GF-D8 (cell line): ENCODE measurements at regions not wholly inside any gene's neighbourhood (a gene's known extent, or its start where the extent isn't known, plus 50 kb on each side); places are given as distances from the start of the nearest gene placed in this dataset.

Experiments
- DNase-seq: peaks from one replicate; lab custom pipeline; 2025; lab: John Stamatoyannopoulos, UW

DNA sequence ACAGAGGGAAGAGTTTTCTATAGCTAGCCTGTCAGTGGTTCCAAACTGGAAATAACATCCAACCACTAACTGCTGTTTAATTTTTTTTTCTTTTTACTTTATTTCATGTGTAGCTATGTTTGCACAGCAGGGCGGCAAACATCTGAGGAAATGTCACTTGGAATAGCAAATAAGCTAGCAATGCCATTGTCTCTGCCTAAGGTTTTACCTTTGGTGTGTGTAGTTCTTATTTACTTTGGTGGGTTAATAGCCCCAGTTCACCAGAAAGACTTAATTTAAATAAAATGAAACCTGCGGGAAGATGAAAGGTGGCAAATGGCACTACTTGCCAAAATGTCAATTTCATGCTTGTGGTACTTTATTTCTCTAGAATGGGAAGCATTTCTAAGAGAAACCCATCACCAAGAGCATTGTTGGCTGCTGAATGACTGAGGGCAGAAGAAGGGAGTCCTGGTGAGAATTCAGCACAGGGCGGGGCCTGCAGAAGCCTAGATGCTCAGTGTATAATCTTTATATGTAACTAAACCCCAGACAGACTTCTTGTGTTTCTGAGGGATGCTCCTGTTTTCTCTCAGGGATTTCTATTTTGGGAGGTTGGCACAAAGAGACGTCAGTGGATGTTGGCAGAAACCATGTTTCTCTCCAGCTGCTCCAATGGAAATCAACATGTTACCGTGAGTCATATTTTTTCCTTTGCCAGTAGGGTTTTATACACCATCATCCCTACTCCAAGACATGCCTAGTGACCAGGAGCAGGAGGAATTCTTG, 300.4 kb upstream of the NT5C1B start:
- no peak for DNase-seq

- DNase-seq, result no peak
Measured at GRCh38 chr2:18885457-18885856, 296.1 kb upstream of the NT5C1B start.

DNA sequence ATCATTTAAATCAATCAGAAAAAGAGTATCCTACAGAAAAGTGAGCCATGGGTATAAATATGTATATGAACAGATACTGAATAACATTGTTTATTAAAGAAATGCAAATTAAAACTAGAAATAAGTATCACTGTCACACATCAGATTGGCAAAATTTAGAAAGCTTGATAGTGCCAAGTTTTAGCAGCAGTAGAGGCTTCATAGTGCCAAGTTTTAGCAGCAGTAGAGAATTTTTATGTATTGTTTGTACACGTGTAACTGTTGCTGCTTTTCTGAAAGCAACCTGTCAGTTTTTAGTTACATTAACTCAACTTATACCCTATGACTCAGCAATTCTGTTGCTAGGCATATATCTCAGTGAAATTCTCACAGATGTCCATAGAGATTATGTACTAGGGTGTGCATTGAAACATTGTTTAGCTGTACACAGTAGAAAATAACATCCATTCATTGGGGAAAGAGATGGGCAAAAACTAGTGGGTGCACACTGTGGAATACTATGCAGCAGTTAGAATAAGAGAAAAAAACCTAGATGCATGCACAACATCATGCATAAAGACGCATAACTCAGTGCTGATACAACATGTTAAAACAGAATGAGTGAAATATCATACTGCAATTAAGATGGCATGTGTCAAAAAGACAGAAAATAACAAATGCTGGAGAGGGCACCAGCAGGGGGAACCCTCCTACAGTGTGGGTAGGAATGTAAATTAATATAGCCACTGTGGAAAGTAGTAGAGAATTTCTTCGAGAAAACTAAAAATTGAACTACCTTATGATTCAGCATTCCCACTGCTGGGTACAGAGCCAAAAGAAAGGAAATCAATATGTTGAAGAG, 294.5 kb upstream of the NT5C1B start:
- no peak for DNase-seq

- no peak for DNase-seq
Measured at GRCh38 chr2:18871430-18871829, 282.1 kb upstream of the NT5C1B start.

GRCh38 chr2:18870307-18870706, 280.9 kb upstream of the NT5C1B start:
- DNase-seq, result no peak

- no peak for DNase-seq
Measured at GRCh38 chr2:18861951-18862350, 272.6 kb upstream of the NT5C1B start.

- DNase-seq, result no peak
Measured at GRCh38 chr2:18860179-18860578, 270.8 kb upstream of the NT5C1B start.

DNA sequence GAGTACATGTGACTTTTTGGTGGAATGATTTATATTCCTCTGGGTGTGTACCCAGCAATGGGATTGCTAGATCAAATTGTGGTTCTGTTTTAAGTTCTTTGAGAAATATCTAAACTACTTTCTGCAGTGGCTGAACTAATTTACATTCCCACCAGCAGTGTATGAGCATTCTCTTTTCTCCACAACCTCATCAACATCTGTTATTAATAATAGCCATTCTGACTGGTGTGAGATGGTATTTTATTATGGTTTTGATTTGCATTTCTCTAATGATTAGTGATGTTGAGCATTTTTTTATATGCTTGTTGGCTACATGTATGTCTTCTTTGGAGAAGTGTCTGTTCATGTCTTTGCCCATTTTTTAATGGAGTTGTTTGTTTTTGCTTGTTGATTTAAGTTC, 267.4 kb upstream of the NT5C1B start:
- no peak for DNase-seq

- DNase-seq, result no peak
Measured at GRCh38 chr2:18855027-18855426, 265.7 kb upstream of the NT5C1B start.

DNA sequence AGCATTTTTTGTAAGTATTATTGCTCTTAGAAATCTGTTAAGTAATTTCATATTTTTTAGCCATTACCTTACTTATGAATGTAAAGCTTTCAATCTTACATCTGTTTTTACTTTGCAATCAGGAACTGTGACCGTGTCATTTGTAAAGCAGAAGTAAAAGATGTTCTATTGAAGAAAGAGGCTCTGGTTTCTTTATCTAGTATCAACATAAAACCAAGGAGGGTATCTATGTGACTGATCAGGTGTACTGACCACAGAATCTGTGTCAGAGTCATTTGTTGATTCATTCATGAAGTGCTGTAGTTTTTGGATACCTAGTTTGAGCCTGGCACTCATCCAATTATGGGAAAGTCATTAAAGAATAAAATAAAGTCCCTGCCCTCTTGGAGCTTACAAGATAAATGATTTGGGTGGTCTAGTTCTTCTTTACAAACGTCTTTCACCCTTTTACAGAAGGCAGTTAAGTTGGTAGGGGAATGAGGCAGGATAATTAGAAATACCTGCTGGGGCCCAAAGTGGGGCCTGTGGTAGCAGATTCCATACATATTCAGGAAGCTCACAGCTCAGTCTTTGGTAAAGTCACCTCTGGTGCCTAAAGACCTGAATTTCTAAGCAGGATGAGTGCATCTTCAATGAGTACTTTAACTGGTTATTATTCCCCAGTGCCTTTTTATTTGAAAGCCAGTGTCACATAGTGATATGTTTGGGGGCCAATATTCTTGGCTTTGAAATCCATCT, 260.6 kb upstream of the NT5C1B start:
- DNase-seq, result no peak

DNA sequence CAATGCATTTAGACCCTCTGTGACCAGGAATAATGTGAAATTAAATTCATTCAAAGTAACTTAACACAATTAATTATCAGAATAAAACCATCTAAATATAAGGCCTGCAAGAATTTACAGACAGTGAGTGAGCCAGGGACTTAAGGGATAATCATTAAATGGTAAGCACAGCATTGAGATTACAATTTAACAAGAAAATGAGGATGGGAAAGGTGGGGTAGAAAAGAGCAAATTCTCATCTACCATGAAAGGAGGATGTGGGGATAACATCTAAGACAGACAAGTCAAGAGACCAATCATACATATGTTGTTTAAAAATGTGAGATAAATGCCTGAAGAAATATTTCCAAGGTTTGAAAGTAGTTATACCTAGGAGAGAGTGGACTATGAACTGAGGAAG, 259.3 kb upstream of the NT5C1B start:
- no peak for DNase-seq

DNA sequence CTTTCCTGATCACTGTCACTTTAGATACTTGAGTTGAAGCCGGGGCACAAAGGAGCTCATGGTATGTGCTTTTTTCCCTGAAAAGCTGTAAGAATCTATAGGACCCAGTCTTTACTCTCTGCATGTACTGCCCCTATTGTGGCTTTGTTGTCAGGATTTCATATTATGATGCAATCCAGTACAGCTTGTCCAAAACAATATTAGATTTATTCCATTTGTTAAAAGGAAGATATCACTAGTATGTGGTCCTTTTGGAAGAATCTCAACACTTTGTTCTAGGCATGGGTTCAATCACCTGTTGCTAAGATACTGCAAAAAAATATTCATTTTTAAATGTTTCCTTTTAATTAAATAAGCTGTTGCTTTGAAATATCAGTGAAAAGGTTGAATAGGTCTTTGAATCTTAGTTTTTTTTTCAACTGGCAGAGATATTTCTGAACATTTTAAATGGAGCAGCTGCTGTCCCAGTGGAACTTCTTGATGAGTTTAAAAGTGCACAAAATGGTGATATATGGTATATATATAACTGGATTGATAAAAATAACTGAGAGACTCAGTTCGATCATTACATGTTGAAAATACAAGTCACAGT, 256.6 kb upstream of the NT5C1B start:
- no peak for DNase-seq

- no peak for DNase-seq
Measured at GRCh38 chr2:18842836-18843235, 253.5 kb upstream of the NT5C1B start.

DNA sequence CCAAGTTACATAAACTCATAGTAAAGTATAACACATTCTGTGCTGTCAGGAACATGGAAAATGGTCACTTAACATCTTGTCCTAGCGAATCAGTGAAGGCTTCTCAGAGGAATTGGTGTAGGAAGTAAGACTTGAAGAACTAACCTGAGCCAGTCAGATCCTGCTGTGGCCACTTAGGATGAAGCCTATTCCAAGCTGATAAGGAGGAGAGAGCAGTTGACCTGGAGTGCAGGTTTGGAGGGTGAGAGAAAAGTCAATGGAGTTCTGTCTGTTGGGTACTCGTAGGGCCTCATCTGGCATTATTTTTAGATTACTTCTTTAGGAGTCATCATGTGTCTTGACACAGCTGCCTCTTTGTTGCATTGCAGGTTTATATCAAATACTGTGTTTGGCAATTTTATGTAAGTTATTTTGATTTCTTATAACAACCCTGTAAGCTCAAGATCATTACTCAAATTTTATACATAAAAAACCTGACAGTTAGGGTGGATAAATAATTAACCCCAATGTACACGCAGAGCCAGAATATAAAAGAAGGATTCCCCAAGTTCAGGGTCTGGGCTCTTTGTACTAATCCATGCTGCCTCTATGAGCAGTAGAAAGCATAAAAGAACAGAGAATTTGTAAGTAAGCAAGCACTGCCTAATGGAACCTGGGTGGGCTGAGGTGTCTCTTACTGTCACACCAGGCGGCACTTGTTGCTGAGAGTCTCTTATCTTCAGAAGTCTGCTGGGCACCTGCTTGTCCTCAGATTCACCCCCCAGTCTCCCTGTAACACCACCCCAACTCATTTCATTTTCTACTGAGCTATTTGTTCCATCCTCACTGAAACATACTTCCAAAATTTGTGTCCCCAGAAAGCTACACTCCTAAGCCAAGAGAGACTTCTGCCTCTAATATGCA, 252.1 kb upstream of the NT5C1B start:
- no peak for DNase-seq

GRCh38 chr2:18837240-18837639, 247.9 kb upstream of the NT5C1B start:
- DNase-seq, result no peak

GRCh38 chr2:18836436-18836835, 247.1 kb upstream of the NT5C1B start:
- DNase-seq, result no peak

GRCh38 chr2:18835787-18836186, 246.4 kb upstream of the NT5C1B start:
- DNase-seq, result no peak

DNA sequence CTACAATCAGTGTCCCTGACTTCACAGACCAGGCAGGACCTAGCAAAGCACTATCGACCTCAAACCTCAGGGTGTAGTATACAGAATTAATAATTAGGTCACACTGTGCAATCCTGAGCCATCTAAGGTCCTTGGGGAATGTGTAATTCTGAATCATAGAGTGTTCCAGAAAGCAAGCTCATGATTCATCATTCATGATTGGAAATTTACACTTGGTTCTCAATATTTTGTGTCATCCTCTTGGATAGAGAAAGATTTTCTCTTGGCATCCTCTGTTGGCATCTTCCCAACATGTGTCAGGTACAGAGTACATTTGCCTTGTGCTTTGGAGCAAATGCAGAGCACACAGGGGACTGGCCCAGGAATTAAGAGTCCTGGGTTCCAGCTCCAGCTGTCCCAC, 245.0 kb upstream of the NT5C1B start:
- no peak for DNase-seq

DNA sequence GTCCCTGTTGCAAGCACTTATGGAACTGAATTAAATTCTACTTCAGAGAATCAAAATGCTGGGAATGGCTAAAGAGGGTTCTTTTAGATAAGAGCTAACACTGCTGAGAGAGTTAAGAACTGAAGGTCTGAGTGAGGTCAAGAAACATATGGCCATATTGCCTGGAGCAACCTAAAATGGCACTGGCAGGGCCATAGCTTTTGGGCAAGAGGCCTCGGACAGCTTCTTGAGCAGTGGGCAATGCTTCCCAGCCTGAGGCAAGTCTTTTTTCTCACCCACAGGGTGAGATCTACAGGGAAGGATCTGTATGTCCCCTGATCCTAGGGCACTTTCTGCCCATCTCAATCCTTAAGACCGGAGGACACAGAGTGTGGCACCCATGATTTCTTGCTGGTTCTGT, 244.6 kb upstream of the NT5C1B start:
- no peak for DNase-seq

DNA sequence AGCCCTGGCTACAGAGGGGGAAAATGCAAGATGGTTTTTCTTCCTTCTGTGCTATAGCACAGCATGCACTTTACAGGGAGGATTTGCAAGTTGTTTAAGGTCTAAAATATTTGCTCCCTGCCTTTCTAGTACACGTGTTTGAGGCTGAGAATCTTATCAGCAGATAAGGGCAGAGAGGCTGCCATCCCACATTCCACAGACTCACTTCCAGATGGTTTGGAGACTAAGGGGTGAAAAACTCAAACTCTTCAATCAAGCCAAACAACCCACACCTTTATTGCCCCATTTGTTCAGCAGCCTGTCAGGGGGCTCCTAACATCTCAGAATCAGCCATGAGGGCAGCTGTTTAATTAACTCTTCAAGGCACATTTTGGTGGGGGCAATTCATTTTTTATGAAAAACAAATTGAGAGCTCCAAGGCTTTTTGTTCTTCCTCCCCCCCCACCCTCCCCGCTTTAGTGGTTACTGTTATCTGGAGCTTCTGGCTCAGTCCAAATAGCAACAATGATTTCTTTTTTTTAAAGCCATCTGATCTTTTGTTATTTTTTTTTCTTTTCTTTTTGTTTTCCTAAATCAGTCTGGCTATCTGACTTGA, 242.6 kb upstream of the NT5C1B start:
- DNase-seq, result no peak

GRCh38 chr2:18830962-18831361, 241.6 kb upstream of the NT5C1B start:
- DNase-seq, result no peak
